ENCODE measurements at regions not wholly inside any gene's neighbourhood (a gene's known extent, or its start where the extent isn't known, plus 50 kb on each side); places are given as distances from the start of the nearest gene placed in this dataset.

GRCh38 chr2:145702305-145702704, 1182.4 kb upstream of the ZEB2 start:
- no peak overlapping the region for H3K18ac ChIP-seq (ENCODE audit: insufficient read length, low read depth, low read length)
- H4K20me1 ChIP-seq (ENCODE audit: control insufficient read depth, insufficient read depth, insufficient read length): no peaks in the 10 kb centered on the region
- no peaks in the 10 kb centered on the region for H3K4me1 Mint-ChIP-seq
- no peak overlapping the region for H4K5ac ChIP-seq (ENCODE audit: insufficient read length, low read depth, low read length)
- no peak overlapping the region for H2BK15ac ChIP-seq (ENCODE audit: low read depth, low read length)
- no peak overlapping the region for H2BK5ac ChIP-seq (ENCODE audit: insufficient read length, low read length)
- H3K9me3 ChIP-seq (ENCODE audit: control insufficient read depth, low read depth, low read length): no peaks in the 10 kb centered on the region
- no peak overlapping the region for H3T11ph ChIP-seq (ENCODE audit: low read length)
- H3K27ac ChIP-seq (ENCODE audit: insufficient read length, low read depth, low read length): no peak overlapping the region
- H3K23me2 ChIP-seq (ENCODE audit: insufficient read length, low read depth, low read length, poor library complexity, severe bottlenecking): no peaks in the 10 kb centered on the region
- H3K27me3 Mint-ChIP-seq (ENCODE audit: low read depth): no peaks in the 10 kb centered on the region
- no peak overlapping the region for H4K91ac ChIP-seq (ENCODE audit: insufficient read length, low read depth, low read length)
- no CpG with 5 or more reads among the region's 1 CpG for WGBS (ENCODE audit: extremely low coverage, insufficient read length, low lambda C conversion rate)
- H3K56ac ChIP-seq (ENCODE audit: insufficient read length, low read depth, low read length): no peak overlapping the region
- H3K36me3 Mint-ChIP-seq (ENCODE audit: insufficient read depth in 1 of 3, low read depth in 3 of 3): peaks cover 0 to 14% (median 3%) of the 10 kb centered on the region in 3 experiments; a peak in 2 of 7 replicates
- H3K14ac ChIP-seq (ENCODE audit: insufficient read depth, low read length): no peak overlapping the region
- no peak overlapping the region for H3K27ac Mint-ChIP-seq
- H2BK20ac ChIP-seq (ENCODE audit: low read depth, low read length, poor library complexity, severe bottlenecking): no peak overlapping the region
- H3K23ac ChIP-seq (ENCODE audit: insufficient read length, low read depth, low read length): no peak overlapping the region
- no peak overlapping the region for H4K8ac ChIP-seq (replicated peaks; ENCODE audit: insufficient read length, low read depth, low read length)
- H3K4ac ChIP-seq (ENCODE audit: low read depth, low read length): no peak overlapping the region
- no peaks in the 10 kb centered on the region for H3K79me1 ChIP-seq (ENCODE audit: insufficient read depth, low read depth, low read length, poor library complexity, severe bottlenecking)
- no peak for DNase-seq
- no peak overlapping the region for H3K4me2 ChIP-seq (ENCODE audit: insufficient read depth, insufficient read length, low read length)
- no peak overlapping the region for H2BK12ac ChIP-seq (ENCODE audit: insufficient read length, low read depth, low read length)
- no peaks in the 10 kb centered on the region for H3K79me2 ChIP-seq (ENCODE audit: insufficient read depth, low read length)
- H2BK120ac ChIP-seq (ENCODE audit: low read depth, low read length, poor library complexity, severe bottlenecking): no peak overlapping the region
- H3K27me3 ChIP-seq (ENCODE audit: insufficient read depth, low read length): no peaks in the 10 kb centered on the region
- H3K9ac ChIP-seq (ENCODE audit: extremely low read depth, insufficient read length, low read length): no peak overlapping the region
- H3K4me3 Mint-ChIP-seq: no peak overlapping the region
- no peaks in the 10 kb centered on the region for H3K4me1 ChIP-seq (ENCODE audit: insufficient read depth, low read length)
- TF ChIP-seq CTCF (conservative IDR thresholded peaks at IDR 0.05): no peak
- no peak overlapping the region for H2AFZ ChIP-seq (ENCODE audit: low read length)
- H2AK5ac ChIP-seq (ENCODE audit: insufficient read length, low read length): no peak overlapping the region
- H3K9me3 Mint-ChIP-seq: peaks cover 3% of the 10 kb centered on the region in 2 experiments; a peak in 3 of 5 replicates
